Endothelial cell of hepatic sinusoid (primary cell): ENCODE measurements at regions not wholly inside any gene's neighbourhood (a gene's known extent, or its start where the extent isn't known, plus 50 kb on each side); places are given as distances from the start of the nearest gene placed in this dataset.

Experiments used
- in situ Hi-C: cut with HindIII; loops from 2 replicates; pipeline ENCODE4 v1.10.0; 2017; ENCODE audit warnings: low sequenced_read_pairs

DNA sequence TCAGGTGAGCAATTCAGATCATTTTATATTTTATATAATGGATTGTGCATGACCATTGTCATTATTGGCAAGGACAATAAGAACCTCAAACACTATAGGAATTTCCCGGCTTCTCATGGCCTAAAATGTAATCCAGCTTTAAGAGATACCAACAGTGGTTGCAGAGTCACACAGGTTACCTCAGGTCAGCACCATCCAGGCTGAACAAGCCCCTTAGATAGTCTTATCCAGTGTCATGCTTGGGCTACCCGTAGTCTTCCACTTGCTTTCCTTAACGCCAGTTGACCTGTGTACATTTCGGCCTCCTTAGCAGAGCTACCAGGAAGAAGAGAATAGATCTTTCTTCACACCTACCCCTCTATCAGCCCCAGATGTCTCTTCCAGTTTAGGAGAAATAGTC is 293.3 kb upstream of the SYT4 start:
- in situ Hi-C loops = no loop called here

- in situ Hi-C loops = no loop called here
Measured at GRCh38 chr18:43571078-43571689, 293.9 kb upstream of the SYT4 start.

DNA sequence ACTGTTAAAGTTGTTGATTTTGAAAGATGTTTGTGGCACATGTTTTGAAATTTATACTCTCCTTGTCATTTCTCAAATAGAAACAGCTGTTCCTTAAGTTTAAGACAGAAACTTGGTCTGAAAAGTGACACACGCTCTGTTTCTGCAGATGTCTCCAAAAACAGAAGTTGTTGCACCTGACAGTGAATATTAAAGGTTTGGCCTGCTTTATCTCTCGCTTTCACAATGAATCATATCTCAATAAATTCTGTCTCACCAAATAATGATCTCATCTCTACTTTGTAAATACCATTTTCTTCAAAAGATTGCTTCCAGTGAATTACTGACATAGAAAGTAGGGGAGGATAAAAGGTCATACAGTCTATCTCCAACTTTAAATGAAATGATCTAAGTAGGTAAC is 294.9 kb upstream of the SYT4 start:
- in situ Hi-C loops = no loop called here

- in situ Hi-C loops = no loop called here
Measured at GRCh38 chr18:43574974-43575373, 297.7 kb upstream of the SYT4 start.

- in situ Hi-C loops = no loop called here
Measured at GRCh38 chr18:43578211-43578610, 300.9 kb upstream of the SYT4 start.

DNA sequence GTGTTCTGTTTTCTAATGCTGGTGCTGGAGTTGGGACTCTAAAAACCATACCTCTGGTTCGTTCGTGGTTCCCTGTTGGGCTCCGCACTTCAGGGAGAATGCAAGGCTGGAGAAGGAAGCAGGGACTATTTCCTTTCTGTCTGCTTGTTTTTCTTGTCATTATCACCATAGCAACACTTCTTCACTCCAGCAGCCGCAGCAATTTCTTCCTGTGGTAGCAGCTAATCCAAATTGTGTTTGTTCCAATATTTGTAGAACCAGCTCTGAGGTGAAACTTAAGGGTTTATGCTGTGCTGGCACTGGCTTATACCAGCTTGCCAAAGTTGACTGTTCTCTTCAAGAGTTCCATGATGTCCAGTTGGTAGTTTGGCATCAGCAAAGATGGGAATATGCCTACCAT is 301.4 kb upstream of the SYT4 start:
- in situ Hi-C loops = no loop called here

GRCh38 chr18:43581936-43582519 is 304.7 kb upstream of the SYT4 start:
- in situ Hi-C loops = no loop called here

DNA sequence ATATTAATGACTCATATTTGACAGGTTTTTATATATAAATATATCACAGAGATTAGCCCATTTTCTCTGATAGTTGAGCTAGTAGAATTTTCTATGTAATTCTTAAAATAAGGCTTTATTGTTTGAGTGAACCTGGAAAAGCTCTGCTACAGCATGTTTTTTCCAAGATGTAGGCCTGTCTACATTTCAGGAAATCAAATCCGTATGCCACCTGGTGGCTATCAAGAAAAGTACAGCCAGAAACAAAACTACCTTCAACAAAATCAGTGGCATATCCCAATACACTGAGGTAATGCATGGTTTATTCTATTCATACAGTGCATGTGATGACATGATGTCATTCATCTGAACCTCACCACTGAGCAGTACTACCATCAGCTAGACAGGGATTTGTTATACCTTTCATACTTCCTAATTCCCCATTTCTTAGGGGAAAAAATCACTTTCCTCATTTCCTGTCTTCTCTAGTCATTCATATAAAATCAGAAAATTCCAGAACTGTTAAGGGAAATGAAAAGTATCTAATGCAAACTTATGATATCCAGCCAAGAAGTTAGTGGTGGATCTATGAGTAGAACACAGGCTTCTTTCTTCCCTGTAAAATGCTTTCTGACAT is 310.4 kb upstream of the SYT4 start:
- in situ Hi-C loops = no loop called here

DNA sequence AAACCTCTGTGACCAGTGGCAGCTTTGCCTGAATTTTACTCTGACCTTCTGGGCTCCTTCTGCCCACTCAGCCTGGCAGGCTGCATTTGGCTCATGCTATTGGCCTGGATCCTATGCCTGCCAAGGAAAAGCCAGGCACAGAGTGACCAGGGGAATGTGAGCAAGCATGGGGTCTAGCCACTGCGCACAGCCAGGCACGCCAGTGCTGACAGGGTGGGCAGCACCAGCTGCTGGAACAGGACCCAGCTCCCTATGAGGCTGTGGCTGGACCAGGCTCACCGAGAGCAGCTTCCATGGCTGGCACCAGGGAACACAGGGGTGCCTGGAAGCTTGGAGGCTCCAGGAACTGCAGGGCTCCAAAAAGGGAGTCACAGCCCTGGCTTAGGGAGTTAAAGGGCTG is 311.5 kb upstream of the SYT4 start:
- in situ Hi-C loops = no loop called here

DNA sequence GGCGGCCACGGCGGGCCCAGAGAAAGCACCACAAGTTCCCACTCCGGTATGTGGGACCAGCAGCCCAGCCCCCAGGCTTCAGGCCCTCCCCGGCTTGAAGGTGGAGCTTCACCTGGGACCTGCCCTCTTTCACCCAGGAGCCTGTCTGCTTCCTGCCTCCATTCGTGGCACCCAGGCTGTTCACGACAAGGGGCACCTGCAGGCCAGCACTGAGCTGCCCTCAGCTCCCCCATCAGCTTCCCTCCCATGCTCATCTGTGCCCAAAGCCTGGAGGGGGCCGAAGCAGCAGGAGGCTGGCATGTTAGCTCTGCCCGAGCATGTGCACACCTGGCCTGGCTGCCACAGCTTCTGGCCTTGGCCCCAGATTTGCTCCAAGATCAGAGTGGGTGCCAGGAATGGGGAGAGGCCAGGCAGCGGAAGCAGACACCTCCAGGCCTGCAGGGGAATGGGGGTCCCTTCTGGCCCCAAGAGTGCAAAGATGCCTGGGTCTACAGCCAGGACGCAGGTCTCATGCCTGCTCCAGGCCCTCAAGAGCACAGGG is 312.4 kb upstream of the SYT4 start:
- in situ Hi-C loops = no loop called here

- in situ Hi-C loops = no loop called here
Measured at GRCh38 chr18:43590182-43590903, 313.1 kb upstream of the SYT4 start.

GRCh38 chr18:43592269-43592668 is 315.0 kb upstream of the SYT4 start:
- in situ Hi-C loops = no loop called here

GRCh38 chr18:43596105-43596712 is 318.9 kb upstream of the SYT4 start:
- in situ Hi-C loops = no loop called here

GRCh38 chr18:43601432-43601831 is 324.1 kb upstream of the SYT4 start:
- in situ Hi-C loops = no loop called here

DNA sequence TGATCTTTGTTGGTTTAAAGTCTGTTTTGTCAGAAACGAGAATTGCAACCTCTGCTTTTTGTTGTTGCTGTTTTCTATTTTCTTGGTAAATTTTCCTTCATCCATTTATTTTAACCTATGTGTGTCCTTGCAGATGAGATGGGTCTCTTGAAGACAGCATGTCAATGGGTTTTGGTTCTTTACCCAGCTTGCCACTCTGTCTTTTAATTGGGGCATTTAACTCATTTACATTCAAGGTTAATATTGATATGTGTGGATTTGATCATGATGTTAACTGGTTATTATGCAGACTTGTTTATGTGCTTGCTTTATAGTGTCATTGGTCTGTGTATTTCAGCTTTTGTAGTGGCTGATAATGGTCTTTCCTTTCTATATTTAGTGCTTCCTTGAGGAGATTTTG is 327.9 kb upstream of the SYT4 start:
- in situ Hi-C loops = no loop called here

DNA sequence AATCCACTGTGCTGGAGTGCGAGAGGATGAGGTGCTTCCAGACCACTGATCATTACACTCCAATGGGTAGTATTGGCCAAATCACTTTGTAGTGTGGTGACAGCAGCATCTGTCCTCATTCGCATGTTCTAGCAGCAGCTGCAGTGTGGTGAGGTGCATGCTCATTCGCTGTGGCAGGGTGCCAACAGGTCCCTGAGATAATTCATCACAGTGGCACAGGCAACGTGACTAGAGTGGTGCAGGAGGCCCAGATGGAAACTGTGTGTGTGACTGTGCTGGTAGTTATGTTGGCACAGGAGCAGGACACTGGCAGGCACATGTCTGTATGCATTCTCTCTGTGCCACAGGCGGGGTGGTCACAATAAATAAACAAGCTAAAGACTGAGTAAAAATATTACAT is 329.5 kb upstream of the SYT4 start:
- in situ Hi-C loops = no loop called here

DNA sequence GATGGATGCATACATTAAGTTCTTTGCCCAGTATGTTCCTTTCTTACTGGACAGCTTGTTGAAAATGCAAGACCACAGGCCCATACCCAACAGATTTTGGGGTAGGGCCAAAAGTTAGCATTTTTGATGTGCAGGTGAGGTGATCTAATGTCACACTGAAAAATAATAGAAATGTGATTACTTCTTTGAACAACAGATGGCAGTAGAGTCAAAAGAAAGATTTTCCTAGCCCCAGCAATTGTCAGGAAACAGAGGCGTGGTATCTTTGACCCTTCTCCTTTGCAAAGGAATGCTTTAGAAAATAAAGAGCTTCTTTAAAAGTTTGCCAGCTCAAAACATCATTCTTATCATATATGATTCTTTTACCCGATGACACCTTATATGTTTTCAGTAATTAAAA is 343.6 kb upstream of the SYT4 start:
- in situ Hi-C loops = no loop called here

DNA sequence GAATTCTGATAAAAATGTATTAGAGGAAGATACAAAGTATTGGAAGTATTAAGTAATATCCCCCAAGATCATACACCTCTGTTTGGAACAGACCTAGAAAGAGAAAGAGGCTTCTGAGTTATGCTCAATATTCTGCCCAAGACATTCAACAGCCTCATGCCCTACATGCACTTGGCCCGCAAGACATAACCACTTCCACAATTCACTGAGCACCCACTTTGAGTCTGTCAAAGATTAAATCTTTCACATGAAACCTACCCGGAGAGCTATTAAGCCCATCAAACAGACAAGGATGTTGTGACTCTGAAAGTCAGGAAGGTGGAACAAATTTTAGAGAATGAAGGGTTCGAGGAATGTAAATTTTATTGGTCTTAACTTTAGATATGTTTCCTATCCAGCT is 344.7 kb upstream of the SYT4 start:
- in situ Hi-C loops = no loop called here

DNA sequence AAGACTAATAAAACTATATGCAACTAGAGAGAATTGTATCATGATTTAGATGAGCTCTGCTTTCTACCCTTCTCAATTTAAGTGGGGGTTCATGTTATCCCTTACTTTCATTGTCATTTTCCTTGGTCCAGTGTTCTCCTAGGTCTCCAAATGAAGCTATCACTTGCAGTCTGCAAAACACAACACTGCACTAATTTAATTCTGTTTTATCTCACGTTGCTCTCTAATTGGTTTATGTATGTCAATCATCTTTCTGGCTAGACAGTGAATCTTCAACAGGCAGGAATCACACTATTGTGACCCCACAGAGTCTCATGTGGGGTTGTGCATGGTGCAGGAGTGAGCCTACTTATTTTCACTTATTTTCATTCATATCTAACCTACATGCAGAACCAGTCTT is 348.3 kb upstream of the SYT4 start:
- in situ Hi-C loops = no loop called here

GRCh38 chr18:43627848-43628530 is 350.7 kb upstream of the SYT4 start:
- in situ Hi-C loops = no loop called here

DNA sequence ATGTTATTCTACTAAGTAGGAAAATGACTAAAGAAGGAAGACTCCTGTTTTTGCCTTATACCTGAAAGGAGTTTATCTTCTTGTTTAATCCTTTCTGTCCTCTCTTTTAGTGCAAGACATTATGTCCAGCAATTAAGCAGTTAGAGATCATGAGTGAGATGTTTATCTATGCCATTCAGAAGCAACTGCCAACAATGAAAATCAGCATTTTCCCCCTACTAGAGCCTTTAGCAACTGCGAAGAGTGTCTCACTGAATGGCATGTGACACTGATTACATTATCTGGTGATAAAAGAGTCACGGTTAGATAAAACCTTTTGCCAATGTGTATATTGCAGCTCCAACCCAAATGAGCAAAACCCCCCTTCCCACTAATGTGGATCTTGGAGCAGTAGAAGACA is 357.7 kb upstream of the SYT4 start:
- in situ Hi-C loops = no loop called here
